ENCODE measurements at regions not wholly inside any gene's neighbourhood (a gene's known extent, or its start where the extent isn't known, plus 50 kb on each side); places are given as distances from the start of the nearest gene placed in this dataset.
"Not testable (repeated sequence)": the region's sequence is repeated elsewhere in the genome, so short reads cannot be mapped to it uniquely, and the experiment has no call there.

DNA sequence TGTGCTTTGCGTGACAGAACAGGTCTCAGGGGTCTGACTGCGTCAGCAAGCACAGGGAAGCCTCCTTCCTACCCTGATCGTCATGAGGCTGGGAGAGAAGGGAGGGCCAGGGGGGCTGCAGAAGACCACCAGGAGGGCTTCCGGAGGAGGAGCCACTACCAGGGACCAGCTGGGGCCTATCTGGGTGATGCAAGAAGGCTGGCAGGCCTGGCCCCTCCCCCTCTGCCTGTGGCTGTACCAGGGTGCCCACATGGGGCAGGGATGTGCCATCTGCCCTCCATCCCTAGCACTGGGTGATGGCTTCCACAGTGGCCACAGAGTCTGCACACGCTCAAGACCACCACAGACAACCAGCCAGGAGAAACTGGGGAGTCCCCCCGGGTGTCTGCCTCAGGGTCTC is 116.4 kb upstream of the NKX1-1 start:
- Histone ChIP-seq H3K9me3 (ENCODE audit: low read length) (no peaks in the 10 kb centered on the region), H4K20me1 (ENCODE audit: insufficient read depth, low read length) (no peaks in the 10 kb centered on the region), H3K79me2 (ENCODE audit: insufficient read depth, low read depth, low read length) (no peaks in the 10 kb centered on the region), H2AFZ (ENCODE audit: low read length) (no peak overlapping the region), H3K36me3 (ENCODE audit: insufficient read depth, low read length) (no peaks in the 10 kb centered on the region), H3K9me2 (ENCODE audit: insufficient read depth, low read length) (no peaks in the 10 kb centered on the region), H3K4me2 (ENCODE audit: low read length) (no peak overlapping the region), H3K4me3 (ENCODE audit: low read depth, low read length, poor library complexity, severe bottlenecking) (no peak overlapping the region), H3K4me1 (ENCODE audit: insufficient read depth, low read length, poor library complexity, severe bottlenecking) (no peaks in the 10 kb centered on the region), H3K27ac (ENCODE audit: low read depth, low read length, poor library complexity, severe bottlenecking) (no peak overlapping the region)
- intact Hi-C loops (cut with micrococcal nuclease; ENCODE audit: unreplicated experiment): no loop called here
- no TSS peak for BruUV-seq (replicated peaks)
- POLR2A ChIA-PET: no interaction called here
- no peak for DNase-seq (ENCODE audit: low spot score)
- CTCF ChIA-PET (ENCODE audit: unreplicated experiment): no interaction called here
- TF ChIP-seq, protein P1, sequence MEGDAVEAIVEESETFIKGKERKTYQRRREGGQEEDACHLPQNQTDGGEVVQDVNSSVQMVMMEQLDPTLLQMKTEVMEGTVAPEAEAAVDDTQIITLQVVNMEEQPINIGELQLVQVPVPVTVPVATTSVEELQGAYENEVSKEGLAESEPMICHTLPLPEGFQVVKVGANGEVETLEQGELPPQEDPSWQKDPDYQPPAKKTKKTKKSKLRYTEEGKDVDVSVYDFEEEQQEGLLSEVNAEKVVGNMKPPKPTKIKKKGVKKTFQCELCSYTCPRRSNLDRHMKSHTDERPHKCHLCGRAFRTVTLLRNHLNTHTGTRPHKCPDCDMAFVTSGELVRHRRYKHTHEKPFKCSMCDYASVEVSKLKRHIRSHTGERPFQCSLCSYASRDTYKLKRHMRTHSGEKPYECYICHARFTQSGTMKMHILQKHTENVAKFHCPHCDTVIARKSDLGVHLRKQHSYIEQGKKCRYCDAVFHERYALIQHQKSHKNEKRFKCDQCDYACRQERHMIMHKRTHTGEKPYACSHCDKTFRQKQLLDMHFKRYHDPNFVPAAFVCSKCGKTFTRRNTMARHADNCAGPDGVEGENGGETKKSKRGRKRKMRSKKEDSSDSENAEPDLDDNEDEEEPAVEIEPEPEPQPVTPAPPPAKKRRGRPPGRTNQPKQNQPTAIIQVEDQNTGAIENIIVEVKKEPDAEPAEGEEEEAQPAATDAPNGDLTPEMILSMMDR (conservative IDR thresholded peaks at IDR 0.05; ENCODE audit: low read length): no peak
- TF ChIP-seq EZH2phosphoT487 (IDR thresholded peaks at IDR 0.05; ENCODE audit: borderline replicate concordance, low read depth, low read length): no peak

DNA sequence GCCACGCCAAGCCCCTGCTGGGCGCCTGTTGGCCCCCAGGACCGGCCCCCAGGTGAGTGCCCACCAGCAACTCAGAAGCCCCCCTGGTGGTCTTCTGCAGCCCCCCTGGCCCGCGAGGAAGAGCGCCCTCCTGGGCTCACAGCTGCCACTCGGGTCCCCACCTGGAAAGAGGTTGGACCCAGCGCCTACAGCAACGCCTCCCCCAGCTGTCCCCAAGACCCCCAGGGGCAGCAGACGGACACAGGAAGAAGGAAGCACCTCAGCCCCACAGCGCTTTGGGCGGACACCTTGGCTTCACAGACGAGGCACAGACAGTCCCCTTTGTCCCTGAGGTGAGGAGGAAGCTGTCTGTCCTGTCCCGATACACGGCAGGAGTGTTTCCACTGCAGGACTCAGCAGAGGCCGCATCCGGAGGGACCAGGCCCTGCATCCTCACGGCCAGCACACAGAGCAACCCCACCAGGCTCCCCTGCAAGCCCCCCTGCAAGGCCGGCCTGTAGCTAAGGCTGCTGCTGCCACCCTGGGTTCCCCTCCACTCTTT is 115.6 kb upstream of the NKX1-1 start:
- Histone ChIP-seq H4K20me1 (ENCODE audit: insufficient read depth, low read length) (no peaks in the 10 kb centered on the region), H3K4me3 (ENCODE audit: low read depth, low read length, poor library complexity, severe bottlenecking) (no peak overlapping the region), H3K9me3 (ENCODE audit: low read length) (no peaks in the 10 kb centered on the region), H2AFZ (ENCODE audit: low read length) (no peak overlapping the region), H3K27ac (ENCODE audit: low read depth, low read length, poor library complexity, severe bottlenecking) (no peak overlapping the region), H3K9me2 (ENCODE audit: insufficient read depth, low read length) (no peaks in the 10 kb centered on the region), H3K4me2 (ENCODE audit: low read length) (no peak overlapping the region), H3K4me1 (ENCODE audit: insufficient read depth, low read length, poor library complexity, severe bottlenecking) (no peaks in the 10 kb centered on the region), H3K36me3 (ENCODE audit: insufficient read depth, low read length) (no peaks in the 10 kb centered on the region), H3K79me2 (ENCODE audit: insufficient read depth, low read depth, low read length) (no peaks in the 10 kb centered on the region)
- ChIA-PET POLR2A (no interaction called here), CTCF (ENCODE audit: unreplicated experiment) (no interaction called here)
- DNase-seq (ENCODE audit: low spot score): no peak
- no TSS peak for BruUV-seq (replicated peaks)
- TF ChIP-seq, protein P1 (conservative IDR thresholded peaks at IDR 0.05; ENCODE audit: low read length): no peak
- no peak for TF ChIP-seq EZH2phosphoT487 (IDR thresholded peaks at IDR 0.05; ENCODE audit: borderline replicate concordance, low read depth, low read length)
- intact Hi-C loops (cut with micrococcal nuclease; ENCODE audit: unreplicated experiment): no loop called here

DNA sequence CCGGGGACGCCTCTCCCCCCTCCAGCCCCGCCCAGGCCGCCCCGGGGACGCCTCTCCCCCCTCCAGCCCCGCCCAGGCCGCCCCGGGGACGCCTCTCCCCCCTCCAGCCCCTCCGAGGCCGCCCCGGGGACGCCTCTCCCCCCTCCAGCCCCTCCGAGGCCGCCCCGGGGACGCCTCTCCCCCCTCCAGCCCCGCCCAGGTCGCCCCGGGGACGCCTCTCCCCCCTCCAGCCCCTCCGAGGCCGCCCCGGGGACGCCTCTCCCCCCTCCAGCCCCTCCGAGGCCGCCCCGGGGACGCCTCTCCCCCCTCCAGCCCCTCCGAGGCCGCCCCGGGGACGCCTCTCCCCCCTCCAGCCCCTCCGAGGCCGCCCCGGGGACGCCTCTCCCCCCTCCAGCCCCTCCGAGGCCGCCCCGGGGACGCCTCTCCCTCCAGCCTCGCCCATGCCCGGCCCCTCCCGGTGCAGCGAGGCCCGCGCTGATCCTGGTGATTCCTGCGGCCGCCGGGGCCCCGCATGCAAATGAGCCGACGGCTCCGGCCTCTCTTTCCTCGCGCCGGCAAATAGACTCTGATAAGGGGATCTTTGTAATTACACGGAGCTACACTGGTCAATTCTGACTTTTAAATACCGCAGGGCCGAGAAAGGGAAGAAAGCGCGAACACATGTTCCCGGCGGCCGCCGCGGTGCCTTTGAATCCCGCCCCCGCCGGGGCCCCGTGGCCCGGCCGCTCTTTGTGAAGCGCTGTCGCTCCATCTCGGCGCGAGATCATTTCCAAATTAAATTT is 114.7 kb upstream of the NKX1-1 start:
- H3K4me2 ChIP-seq (ENCODE audit: low read length); H3K9me3 ChIP-seq (ENCODE audit: low read length); H4K20me1 ChIP-seq (ENCODE audit: insufficient read depth, low read length); H3K79me2 ChIP-seq (ENCODE audit: insufficient read depth, low read depth, low read length); H3K9me2 ChIP-seq (ENCODE audit: insufficient read depth, low read length); H3K4me3 ChIP-seq (ENCODE audit: low read depth, low read length, poor library complexity, severe bottlenecking); H3K36me3 ChIP-seq (ENCODE audit: insufficient read depth, low read length); BruUV-seq (replicated peaks); intact Hi-C loops (cut with micrococcal nuclease; ENCODE audit: unreplicated experiment); DNase-seq (ENCODE audit: low spot score); H2AFZ ChIP-seq (ENCODE audit: low read length); CTCF ChIA-PET (ENCODE audit: unreplicated experiment); H3K4me1 ChIP-seq (ENCODE audit: insufficient read depth, low read length, poor library complexity, severe bottlenecking); POLR2A ChIA-PET; H3K27ac ChIP-seq (ENCODE audit: low read depth, low read length, poor library complexity, severe bottlenecking): not testable (repeated sequence)

All from OCI-LY7 (cell line).